ENCODE measurements at regions not wholly inside any gene's neighbourhood (a gene's known extent, or its start where the extent isn't known, plus 50 kb on each side); places are given as distances from the start of the nearest gene placed in this dataset.

Small RNAs in the stretch of these regions (small RNA-seq; reads per million reads assigned to genes)
- gene MIR3919 (0 to 1.7 (median 1.5) reads per million in 3 experiments), gene RNU2-31P (0 to 0.26 (median 0.16) reads per million in 3 experiments)

Measured in neural cell (in vitro differentiated cells).